IMR-90 (cell line): ENCODE measurements at regions not wholly inside any gene's neighbourhood (a gene's known extent, or its start where the extent isn't known, plus 50 kb on each side); places are given as distances from the start of the nearest gene placed in this dataset.

Experiments used
- ATAC-seq: fragments of 200-7000 bp; cut with Tn5 transposase; 2 replicates; pipeline ENCODE4 v1.9.1; 2020; ENCODE audit warnings: low read depth, mild to moderate bottlenecking, moderate library complexity
- BruUV-seq: library from RNA; stranded (reverse); fragments of 400-500 nt; replicated peaks from 2 replicates; lab custom pipeline; 2021; lab: Mats Ljungman, UMichigan
- CTCF ChIA-PET: fragments of 300-600 bp; formaldehyde crosslinking; extraction: SDS; loops from one replicate; lab custom pipeline; 2021; ENCODE audit warnings: antibody characterized with exemption; lab: Yijun Ruan, JAX
- POLR2A ChIA-PET: fragments of 300-600 bp; sonication (Branson Sonifier 250); formaldehyde crosslinking; loops from one replicate; lab custom pipeline; 2022; ENCODE audit warnings: antibody characterized with exemption; ENCODE audit not compliant: unreplicated experiment; lab: Charles Lee
- DNase-seq: peaks from one replicate; pipeline ENCODE4 v3.0.0; 2013
- H2AFZ ChIP-seq: replicated peaks from 2 replicates; pipeline ENCODE3; 2013; ENCODE audit warnings: low read length, mild to moderate bottlenecking; ENCODE audit not compliant: poor library complexity
- H2AK5ac ChIP-seq: 2 replicates; pipeline ENCODE4 v1.6.1; 2013; ENCODE audit warnings: low read depth, low read length, inconsistent platforms
- H2AK9ac ChIP-seq: replicated peaks from 2 replicates; pipeline ENCODE3; 2013; ENCODE audit warnings: mild to moderate bottlenecking, low read depth, low read length, moderate library complexity; ENCODE audit not compliant: poor library complexity
- H2BK120ac ChIP-seq: 2 replicates; pipeline ENCODE4 v1.6.1; 2013; ENCODE audit warnings: low read depth, low read length, inconsistent platforms
- H2BK15ac ChIP-seq: 3 replicates; pipeline ENCODE4 v1.6.1; 2013; ENCODE audit warnings: low read depth, low read length, inconsistent platforms
- H2BK20ac ChIP-seq: 2 replicates; pipeline ENCODE4 v1.6.1; 2013; ENCODE audit warnings: low read depth, mild to moderate bottlenecking, inconsistent platforms, low read length, moderate library complexity
- H2BK5ac ChIP-seq: 2 replicates; pipeline ENCODE4 v1.6.1; 2013; ENCODE audit warnings: mild to moderate bottlenecking, low read depth, low read length, inconsistent platforms; ENCODE audit not compliant: poor library complexity, severe bottlenecking
- H3K14ac ChIP-seq: replicated peaks from 2 replicates; pipeline ENCODE4 v1.6.1; 2013; ENCODE audit warnings: low read depth, low read length, inconsistent platforms
- H3K18ac ChIP-seq: 2 replicates; pipeline ENCODE4 v1.6.1; 2013; ENCODE audit warnings: low read depth, low read length, control low read depth
- H3K23ac ChIP-seq: 2 replicates; pipeline ENCODE4 v1.6.1; 2013; ENCODE audit warnings: low read depth, low read length, inconsistent platforms
- H3K27ac ChIP-seq: 2 replicates; pipeline ENCODE4 v1.5.1; 2013; ENCODE audit warnings: mild to moderate bottlenecking, control low read depth, low read length; ENCODE audit not compliant: insufficient read depth
- H3K27me3 ChIP-seq: 2 replicates; pipeline ENCODE4 v1.6.1; 2013; ENCODE audit warnings: low read length; ENCODE audit not compliant: control insufficient read depth, insufficient read depth
- H3K36me3 ChIP-seq: 2 replicates; pipeline ENCODE4 v1.6.1; 2013; ENCODE audit warnings: low read length, mixed read lengths; ENCODE audit not compliant: control insufficient read depth, insufficient read depth
- H3K4ac ChIP-seq: 2 replicates; pipeline ENCODE4 v1.6.1; 2013; ENCODE audit warnings: low read depth, low read length, inconsistent platforms
- H3K4me1 ChIP-seq: 2 replicates; pipeline ENCODE4 v1.6.1; 2013; ENCODE audit warnings: low read length, mixed read lengths; ENCODE audit not compliant: control insufficient read depth, insufficient read depth
- H3K4me2 ChIP-seq: 2 replicates; pipeline ENCODE4 v1.6.1; 2013; ENCODE audit warnings: low read depth, mild to moderate bottlenecking, control low read depth, low read length, moderate library complexity
- H3K4me3 ChIP-seq: 2 replicates; pipeline ENCODE4 v1.5.1; 2013; ENCODE audit warnings: low read depth, mild to moderate bottlenecking, control low read depth, low read length, moderate library complexity; ENCODE audit not compliant: insufficient read depth
- H3K56ac ChIP-seq: 2 replicates; pipeline ENCODE4 v1.6.1; 2013; ENCODE audit warnings: low read length, inconsistent platforms; ENCODE audit not compliant: insufficient read depth; ENCODE audit errors: extremely low read depth
- H3K79me1 ChIP-seq, 2 experiments: 2 replicates each; pipeline ENCODE4 v1.6.1; 2013; ENCODE audit warnings: low read length in 2 of 2, inconsistent platforms in 1 of 2, low read depth in 1 of 2
- H3K9ac ChIP-seq: 2 replicates; pipeline ENCODE4 v1.6.1; 2013; ENCODE audit warnings: low read depth, low read length, control low read depth
- H3K9me1 ChIP-seq: 2 replicates; pipeline ENCODE4 v1.6.1; 2013; ENCODE audit warnings: low read length, inconsistent platforms; ENCODE audit not compliant: insufficient read depth
- H3K9me3 ChIP-seq: 2 replicates; pipeline ENCODE4 v1.6.1; 2013; ENCODE audit warnings: low read length; ENCODE audit not compliant: control insufficient read depth, insufficient read depth
- H4K20me1 ChIP-seq: 2 replicates; pipeline ENCODE4 v1.6.1; 2013; ENCODE audit warnings: low read length, inconsistent platforms; ENCODE audit not compliant: insufficient read depth
- H4K5ac ChIP-seq: 2 replicates; pipeline ENCODE4 v1.6.1; 2013; ENCODE audit warnings: mild to moderate bottlenecking, low read depth, low read length, control low read depth
- H4K8ac ChIP-seq, 2 experiments: 2 replicates each; pipeline ENCODE4 v1.6.1; 2013; ENCODE audit warnings: low read depth in 2 of 2, low read length in 2 of 2, control low read depth in 1 of 2, inconsistent platforms in 1 of 2
- H4K91ac ChIP-seq: 2 replicates; pipeline ENCODE4 v1.6.1; 2013; ENCODE audit warnings: low read depth, low read length, inconsistent platforms; ENCODE audit not compliant: insufficient read depth
- CTCF ChIP-seq: conservative IDR thresholded peaks from 2 replicates; pipeline ENCODE4 v1.5.1; 2012; ENCODE audit warnings: mild to moderate bottlenecking, low read depth, low read length, improper control_type of control experiment
- ELK1 ChIP-seq: fragments of 150-350 bp; IDR thresholded peaks from 2 replicates; pipeline ENCODE4 v1.6.1; 2016; ENCODE audit warnings: low read depth, mild to moderate bottlenecking, low read length, moderate library complexity, borderline replicate concordance
- FOS ChIP-seq: fragments of 150-350 bp; IDR thresholded peaks from 2 replicates; pipeline ENCODE4 v1.6.1; 2016; ENCODE audit warnings: low read depth, low read length
- MAFK ChIP-seq: IDR thresholded peaks from 2 replicates; pipeline ENCODE4 v1.6.1; 2012; ENCODE audit warnings: low read depth, low read length, improper control_type of control experiment
- MAZ ChIP-seq: IDR thresholded peaks from 2 replicates; pipeline ENCODE4 v1.6.1; 2012; ENCODE audit warnings: low read depth, mild to moderate bottlenecking, low read length, improper control_type of control experiment, moderate library complexity, borderline replicate concordance
- POLR2A ChIP-seq: IDR thresholded peaks from 2 replicates; pipeline ENCODE4 v1.6.1; 2012; ENCODE audit warnings: mild to moderate bottlenecking, low read depth, low read length
- RCOR1 ChIP-seq: IDR thresholded peaks from 2 replicates; pipeline ENCODE4 v1.6.1; 2012; ENCODE audit warnings: mild to moderate bottlenecking, low read length, improper control_type of control experiment; ENCODE audit not compliant: insufficient replicate concordance
- WGBS, 2 experiments: methylation state at CpG; one replicate each; pipeline versions ENCODE4 v1.1.5 to v1.1.7; 2013; ENCODE audit warnings: missing lambda C conversion rate in 2 of 2; ENCODE audit not compliant: insufficient read length in 1 of 2; ENCODE audit errors: extremely low coverage in 2 of 2; 5-methylcytosine and 5-hydroxymethylcytosine counted together
- dilution Hi-C: fragments of 300-500 bp; cut with HindIII; formaldehyde crosslinking; loops from one replicate; pipeline ENCODE4 v1.14.3; 2018; ENCODE audit warnings: low sequenced_read_pairs; ENCODE audit not compliant: unreplicated experiment
- in situ Hi-C: fragments of 300-500 bp; cut with MboI; formaldehyde crosslinking; loops from 3 replicates; pipeline ENCODE4 v1.14.3; 2019; ENCODE audit warnings: low sequenced_read_pairs, inconsistent platforms, mixed read lengths
- intact Hi-C: fragments of 100-400 bp; cut with micrococcal nuclease; formaldehyde crosslinking; loops from 2 replicates; pipeline ENCODE4 v1.10.0; 2022

- H3K9me1 ChIP-seq = no peaks in the 10 kb centered on the region
Observed at GRCh38 chr2:604854-605524, 72.2 kb downstream of the TMEM18 start.

More at GRCh38 chr2:604854-605524, 72.2 kb downstream of the TMEM18 start:
- no peak for TF ChIP-seq ELK1
- no peak for TF ChIP-seq RCOR1
- no peak for TF ChIP-seq MAFK
- no peak for TF ChIP-seq CTCF
- TF ChIP-seq MAZ = no peak
- no peak for TF ChIP-seq FOS
- no peak for TF ChIP-seq POLR2A
- no peak overlapping the region for H3K9ac ChIP-seq
- H3K36me3 ChIP-seq = no peaks in the 10 kb centered on the region
- ATAC-seq (no peak), DNase-seq (no peak)
- H3K14ac ChIP-seq = no peak overlapping the region
- no peak overlapping the region for H4K8ac ChIP-seq
- H4K5ac ChIP-seq = no peak overlapping the region
- H3K23ac ChIP-seq = no peak overlapping the region
- peaks cover 40% of the 10 kb centered on the region for H3K9me3 ChIP-seq
- ChIA-PET CTCF (no interaction called here), POLR2A (no interaction called here)
- H2AFZ ChIP-seq = no peak overlapping the region
- dilution Hi-C loops = no loop called here
- no peak overlapping the region for H3K27ac ChIP-seq
- in situ Hi-C loops = no loop called here
- no peak overlapping the region for H3K4me2 ChIP-seq
- no peak overlapping the region for H2BK20ac ChIP-seq
- H2BK120ac ChIP-seq = no peak overlapping the region
- no peak overlapping the region for H3K4me3 ChIP-seq
- no peak overlapping the region for H2BK15ac ChIP-seq
- 88% methylated on average over 2 of the region's 2 CpGs; no CpG with 5 or more reads in 1 of the 2 experiments for WGBS, 2 experiments
- no peak overlapping the region for H3K4ac ChIP-seq
- no peaks in the 10 kb centered on the region for H4K20me1 ChIP-seq
- no peaks in the 10 kb centered on the region for H3K4me1 ChIP-seq
- no peaks in the 10 kb centered on the region for H3K79me1 ChIP-seq
- peak overlapping the region; percentile 84 for H2BK5ac ChIP-seq
- H4K91ac ChIP-seq = no peak overlapping the region
- H3K18ac ChIP-seq = no peak overlapping the region
- intact Hi-C loops = no loop called here
- H2AK5ac ChIP-seq = no peak overlapping the region
- no peaks in the 10 kb centered on the region for H3K27me3 ChIP-seq
- H2AK9ac ChIP-seq = no peak overlapping the region
- H3K56ac ChIP-seq = no peak overlapping the region
- BruUV-seq = no TSS peak
